GM18508 (cell line): ENCODE measurements at regions not wholly inside any gene's neighbourhood (a gene's known extent, or its start where the extent isn't known, plus 50 kb on each side); places are given as distances from the start of the nearest gene placed in this dataset.

Experiments used
- ATAC-seq: cut with Tn5 transposase; IDR thresholded peaks from one replicate; pipeline ENCODE4 v1.9.1; 2021; ENCODE audit warnings: moderate number of reproducible peaks; ENCODE audit not compliant: insufficient read depth, unreplicated experiment

- ATAC-seq = no peak
Measured at GRCh38 chr6:66662196-66662595, 955.2 kb upstream of the EYS start.

GRCh38 chr6:66655420-66655819 is 948.4 kb upstream of the EYS start:
- ATAC-seq = no peak

GRCh38 chr6:66638518-66638917 is 931.5 kb upstream of the EYS start:
- ATAC-seq = no peak

- no peak for ATAC-seq
Measured at GRCh38 chr6:66638099-66638498, 931.1 kb upstream of the EYS start.

GRCh38 chr6:66628917-66629316 is 921.9 kb upstream of the EYS start:
- ATAC-seq = no peak

GRCh38 chr6:66623050-66623449 is 916.0 kb upstream of the EYS start:
- no peak for ATAC-seq

GRCh38 chr6:66605971-66606370 is 898.9 kb upstream of the EYS start:
- ATAC-seq = no peak

GRCh38 chr6:66605011-66605410 is 898.0 kb upstream of the EYS start:
- no peak for ATAC-seq

GRCh38 chr6:66599541-66599940 is 892.5 kb upstream of the EYS start:
- ATAC-seq = no peak

GRCh38 chr6:66578362-66578761 is 871.3 kb upstream of the EYS start:
- ATAC-seq = no peak

GRCh38 chr6:66568271-66568670 is 861.2 kb upstream of the EYS start:
- ATAC-seq = no peak

- ATAC-seq = no peak
Measured at GRCh38 chr6:66561479-66561878, 854.5 kb upstream of the EYS start.

- no peak for ATAC-seq
Measured at GRCh38 chr6:66558189-66558588, 851.2 kb upstream of the EYS start.

- ATAC-seq = no peak
Measured at GRCh38 chr6:66556936-66557335, 849.9 kb upstream of the EYS start.

GRCh38 chr6:66555082-66555481 is 848.1 kb upstream of the EYS start:
- ATAC-seq = no peak

- no peak for ATAC-seq
Measured at GRCh38 chr6:66553441-66553840, 846.4 kb upstream of the EYS start.

- ATAC-seq = no peak
Measured at GRCh38 chr6:66538551-66539135, 831.6 kb upstream of the EYS start.

GRCh38 chr6:66533921-66534404 is 826.9 kb upstream of the EYS start:
- no peak for ATAC-seq

- no peak for ATAC-seq
Measured at GRCh38 chr6:66526061-66526460, 819.0 kb upstream of the EYS start.

- no peak for ATAC-seq
Measured at GRCh38 chr6:66522864-66523263, 815.8 kb upstream of the EYS start.

GRCh38 chr6:66516377-66516776 is 809.4 kb upstream of the EYS start:
- ATAC-seq = no peak

- ATAC-seq = no peak
Measured at GRCh38 chr6:66508433-66508832, 801.4 kb upstream of the EYS start.

- ATAC-seq = no peak
Measured at GRCh38 chr6:66499851-66500250, 792.8 kb upstream of the EYS start.
